Mesenchymal stem cell (in vitro differentiated cells and primary cell): ENCODE measurements at regions not wholly inside any gene's neighbourhood (a gene's known extent, or its start where the extent isn't known, plus 50 kb on each side); places are given as distances from the start of the nearest gene placed in this dataset.

Experiments
- DNase-seq: peaks from one replicate; pipeline ENCODE4 v3.0.0-alpha.2; 2013
- H2AFZ ChIP-seq: one replicate; pipeline ENCODE4 v1.6.1; 2013; ENCODE audit warnings: low read depth, mild to moderate bottlenecking, control low read depth, inconsistent platforms, low read length, moderate library complexity
- H2AK5ac ChIP-seq: 2 replicates; pipeline ENCODE4 v1.6.1; 2013; ENCODE audit warnings: low read length, moderate library complexity, mild to moderate bottlenecking, inconsistent platforms; ENCODE audit not compliant: severe bottlenecking
- H2BK120ac ChIP-seq: one replicate; pipeline ENCODE4 v1.6.1; 2013; ENCODE audit warnings: low read depth, mild to moderate bottlenecking, inconsistent platforms, low read length, moderate library complexity
- H2BK12ac ChIP-seq, 2 experiments: one replicate each; pipeline ENCODE4 v1.6.1; 2013; ENCODE audit warnings: inconsistent platforms in 2 of 2, low read length in 2 of 2, mild to moderate bottlenecking in 2 of 2, moderate library complexity in 2 of 2, control low read depth in 1 of 2
- H2BK15ac ChIP-seq: one replicate; pipeline ENCODE4 v1.6.1; 2013; ENCODE audit warnings: mild to moderate bottlenecking, low read depth, inconsistent platforms; ENCODE audit not compliant: poor library complexity, severe bottlenecking
- H2BK5ac ChIP-seq: 2 replicates; pipeline ENCODE4 v1.6.1; 2013; ENCODE audit warnings: low read depth, mild to moderate bottlenecking, low read length, control low read depth, inconsistent platforms; ENCODE audit not compliant: poor library complexity, severe bottlenecking
- H3K14ac ChIP-seq, 2 experiments: one replicate each; pipeline ENCODE4 v1.6.1; 2013; ENCODE audit warnings: inconsistent platforms in 2 of 2, low read length in 2 of 2, control low read depth in 1 of 2, mild to moderate bottlenecking in 1 of 2, moderate library complexity in 1 of 2
- H3K18ac ChIP-seq, 2 experiments: one replicate each; pipeline ENCODE4 v1.6.1; 2013; ENCODE audit warnings: inconsistent platforms in 2 of 2, low read length in 2 of 2, control low read depth in 1 of 2, low read depth in 1 of 2, mild to moderate bottlenecking in 1 of 2
- H3K23ac ChIP-seq, 2 experiments: one replicate each; pipeline ENCODE4 v1.6.1; 2013; ENCODE audit warnings: inconsistent platforms in 2 of 2, low read length in 2 of 2, mild to moderate bottlenecking in 2 of 2, moderate library complexity in 2 of 2, control low read depth in 1 of 2
- H3K27ac ChIP-seq: 2 replicates; pipeline ENCODE4 v1.5.1; 2013; ENCODE audit warnings: mild to moderate bottlenecking, moderate library complexity, low read length, control low read depth, inconsistent platforms; ENCODE audit not compliant: poor library complexity, severe bottlenecking
- H3K27me3 ChIP-seq, 2 experiments: 2 replicates each; pipeline versions ENCODE4 v1.6.1 to v1.7.0; 2013; ENCODE audit warnings: low read length in 2 of 2, mild to moderate bottlenecking in 2 of 2, moderate library complexity in 2 of 2, control low read depth in 1 of 2, inconsistent platforms in 1 of 2; ENCODE audit not compliant: control insufficient read depth in 1 of 2, insufficient read depth in 1 of 2
- H3K36me3 ChIP-seq, 2 experiments: 2 replicates each; pipeline versions ENCODE4 v1.6.1 to v1.7.0; 2013; ENCODE audit warnings: low read length in 2 of 2, control low read depth in 1 of 2, inconsistent platforms in 1 of 2, low read depth in 1 of 2, mild to moderate bottlenecking in 1 of 2; ENCODE audit not compliant: insufficient read depth in 2 of 2, control insufficient read depth in 1 of 2
- H3K4ac ChIP-seq, 2 experiments: one replicate each; pipeline ENCODE4 v1.6.1; 2013; ENCODE audit warnings: inconsistent platforms in 2 of 2, low read length in 2 of 2, mild to moderate bottlenecking in 2 of 2, moderate library complexity in 2 of 2, control low read depth in 1 of 2, low read depth in 1 of 2
- H3K4me1 ChIP-seq: 2 replicates; pipeline ENCODE4 v1.6.1; 2013; ENCODE audit warnings: low read depth, low read length, control low read depth; ENCODE audit not compliant: control insufficient read depth, insufficient read depth
- H3K4me2 ChIP-seq: 2 replicates; pipeline ENCODE4 v1.6.1; 2013; ENCODE audit warnings: low read length, mild to moderate bottlenecking, inconsistent platforms; ENCODE audit not compliant: poor library complexity, severe bottlenecking
- H3K4me3 ChIP-seq, 2 experiments: 2 replicates each; pipeline versions ENCODE4 v1.5.1 to v1.7.0; 2013; ENCODE audit warnings: low read length in 2 of 2, mild to moderate bottlenecking in 2 of 2, control low read depth in 1 of 2, low read depth in 1 of 2; ENCODE audit not compliant: insufficient read depth in 1 of 2
- H3K79me1 ChIP-seq: replicated peaks from 2 replicates; pipeline ENCODE4 v1.6.1; 2013; ENCODE audit warnings: mild to moderate bottlenecking, control low read depth, low read length, inconsistent platforms; ENCODE audit not compliant: poor library complexity, severe bottlenecking
- H3K9ac ChIP-seq: 2 replicates; pipeline ENCODE4 v1.7.0; 2013; ENCODE audit warnings: mild to moderate bottlenecking, low read length, moderate library complexity
- H3K9me3 ChIP-seq: 2 replicates; pipeline ENCODE4 v1.7.0; 2013; ENCODE audit warnings: mild to moderate bottlenecking, low read length; ENCODE audit not compliant: control insufficient read depth
- H4K8ac ChIP-seq: one replicate; pipeline ENCODE4 v1.6.1; 2013; ENCODE audit warnings: inconsistent platforms, mild to moderate bottlenecking, low read length, moderate library complexity
- H4K91ac ChIP-seq: one replicate; pipeline ENCODE4 v1.6.1; 2013; ENCODE audit warnings: mild to moderate bottlenecking, low read length, inconsistent platforms
- WGBS: methylation state at CpG from one replicate; pipeline ENCODE4 v1.1.7; 2013; ENCODE audit warnings: mixed read lengths; 5-methylcytosine and 5-hydroxymethylcytosine counted together

- DNase-seq, result no peak
- Histone ChIP-seq H2BK5ac (no peak overlapping the region), H3K4ac (no peak overlapping the region), H4K91ac (no peak overlapping the region), H2AK5ac (no peak overlapping the region), H3K4me2 (no peak overlapping the region), H3K9me3 (no peaks in the 10 kb centered on the region), H3K4me1 (no peaks in the 10 kb centered on the region), H2AFZ (no peak overlapping the region), H2BK12ac (peak overlapping the region in 1 of 2 experiments; percentile 2), H3K14ac (no peak overlapping the region), H4K8ac (no peak overlapping the region), H3K27ac (no peak overlapping the region), H3K18ac (no peak overlapping the region), H3K27me3 (no peaks in the 10 kb centered on the region), H3K79me1 (no peaks in the 10 kb centered on the region), H2BK15ac (no peak overlapping the region), H3K4me3 (no peak overlapping the region), H3K23ac (no peak overlapping the region), H3K9ac (no peak overlapping the region), H2BK120ac (no peak overlapping the region), H3K36me3 (no peaks in the 10 kb centered on the region)
- WGBS, result no CpG with 5 or more reads among the region's 1 CpG
Observed at GRCh38 chr12:92021666-92022035, 124.0 kb downstream of the BTG1 start.

- no peak overlapping the region for H2AFZ ChIP-seq
- H3K27me3 ChIP-seq, result no peaks in the 10 kb centered on the region
- no peak overlapping the region for H2BK12ac ChIP-seq
- no peak overlapping the region for H3K14ac ChIP-seq
- no peak overlapping the region for H3K18ac ChIP-seq
- H2BK5ac ChIP-seq, result no peak overlapping the region
- no peaks in the 10 kb centered on the region for H3K4me1 ChIP-seq
- WGBS, result 87% methylated on average over 1 of the region's 6 CpGs
- H4K8ac ChIP-seq, result no peak overlapping the region
- no peak overlapping the region for H3K9ac ChIP-seq
- no peak overlapping the region for H2BK15ac ChIP-seq
- no peaks in the 10 kb centered on the region for H3K9me3 ChIP-seq
- no peak overlapping the region for H3K4me3 ChIP-seq
- H3K79me1 ChIP-seq, result no peaks in the 10 kb centered on the region
- no peak overlapping the region for H3K4me2 ChIP-seq
- no peak overlapping the region for H3K23ac ChIP-seq
- no peak overlapping the region for H4K91ac ChIP-seq
- no peak overlapping the region for H2AK5ac ChIP-seq
- no peak overlapping the region for H3K4ac ChIP-seq
- no peak for DNase-seq
- no peak overlapping the region for H2BK120ac ChIP-seq
- no peak overlapping the region for H3K27ac ChIP-seq
- no peaks in the 10 kb centered on the region for H3K36me3 ChIP-seq
Observed at GRCh38 chr12:92020983-92021665, 124.5 kb downstream of the BTG1 start.

GRCh38 chr12:92019491-92020277 lies 126.0 kb downstream of the BTG1 start:
- no peak overlapping the region for H3K18ac ChIP-seq
- H3K14ac ChIP-seq, result no peak overlapping the region
- no peak overlapping the region for H2AK5ac ChIP-seq
- no peak overlapping the region for H2BK5ac ChIP-seq
- no peaks in the 10 kb centered on the region for H3K9me3 ChIP-seq
- H3K79me1 ChIP-seq, result no peaks in the 10 kb centered on the region
- no peak overlapping the region for H3K23ac ChIP-seq
- no peak for DNase-seq
- no peak overlapping the region for H3K4ac ChIP-seq
- no peak overlapping the region for H3K9ac ChIP-seq
- H3K27me3 ChIP-seq, result no peaks in the 10 kb centered on the region
- no peak overlapping the region for H3K27ac ChIP-seq
- no peak overlapping the region for H4K91ac ChIP-seq
- no peak overlapping the region for H3K4me2 ChIP-seq
- H2AFZ ChIP-seq, result no peak overlapping the region
- H3K4me3 ChIP-seq, result no peak overlapping the region
- no peak overlapping the region for H2BK120ac ChIP-seq
- WGBS, result no CpG with 5 or more reads among the region's 3 CpGs
- no peak overlapping the region for H2BK15ac ChIP-seq
- no peak overlapping the region for H4K8ac ChIP-seq
- H3K36me3 ChIP-seq, result no peaks in the 10 kb centered on the region
- H2BK12ac ChIP-seq, result no peak overlapping the region
- H3K4me1 ChIP-seq, result no peaks in the 10 kb centered on the region

GRCh38 chr12:92012691-92013090 lies 133.0 kb downstream of the BTG1 start:
- Histone ChIP-seq H2BK120ac (no peak overlapping the region), H3K4me3 (no peak overlapping the region), H3K4me1 (no peaks in the 10 kb centered on the region), H2AFZ (no peak overlapping the region), H3K79me1 (no peaks in the 10 kb centered on the region), H3K23ac (no peak overlapping the region), H3K36me3 (no peaks in the 10 kb centered on the region), H3K27me3 (no peaks in the 10 kb centered on the region), H3K4me2 (no peak overlapping the region), H3K18ac (no peak overlapping the region), H3K4ac (no peak overlapping the region), H3K14ac (no peak overlapping the region), H4K91ac (no peak overlapping the region), H4K8ac (no peak overlapping the region), H2BK15ac (no peak overlapping the region), H3K9ac (no peak overlapping the region), H2BK12ac (no peak overlapping the region), H2AK5ac (no peak overlapping the region), H3K9me3 (no peaks in the 10 kb centered on the region), H2BK5ac (no peak overlapping the region), H3K27ac (no peak overlapping the region)
- WGBS, result no CpG with 5 or more reads among the region's 1 CpG
- DNase-seq, result no peak
